Heart right ventricle (tissue), 16 donors: ENCODE measurements at regions not wholly inside any gene's neighbourhood (a gene's known extent, or its start where the extent isn't known, plus 50 kb on each side); places are given as distances from the start of the nearest gene placed in this dataset.

Experiments used
- ATAC-seq, 8 donors: fragments of 200-7000 bp; cut with Tn5 transposase; one replicate each; pipeline ENCODE4 v1.9.1; 2020; ENCODE audit warnings: mild to moderate bottlenecking in 8 of 8, moderate library complexity in 8 of 8, moderate number of reproducible peaks in 1 of 8
- DNase-seq, 2 donors: peaks; one replicate each; pipeline ENCODE4 v3.0.0-alpha.2; 2020
- H3K27ac ChIP-seq, 10 donors: fragments of 200-600 bp; sonication (generic) in 2 of 10; one replicate each; pipeline versions ENCODE4 v1.5.0 to v1.8.0; 2020 to 2022; ENCODE audit warnings: mild to moderate bottlenecking in 3 of 10
- H3K27me3 ChIP-seq, 7 donors: fragments of 200-600 bp; one replicate each; pipeline ENCODE4 v1.8.0; 2021 to 2022; ENCODE audit warnings: mild to moderate bottlenecking in 2 of 7
- H3K36me3 ChIP-seq, 9 donors: fragments of 200-600 bp; sonication (generic) in 1 of 9; one replicate each; pipeline versions ENCODE4 v1.5.0 to v1.8.0; 2020 to 2022; ENCODE audit warnings: mild to moderate bottlenecking in 2 of 9
- H3K4me1 ChIP-seq, 9 donors: fragments of 200-600 bp; sonication (generic) in 1 of 9; one replicate each; pipeline versions ENCODE4 v1.5.0 to v1.8.0; 2020 to 2022; ENCODE audit warnings: mild to moderate bottlenecking in 4 of 9
- H3K4me3 ChIP-seq, 10 donors: fragments of 200-600 bp; sonication (generic) in 2 of 10; one replicate each; pipeline versions ENCODE4 v1.5.0 to v1.8.0; 2020 to 2022; ENCODE audit warnings: mild to moderate bottlenecking in 7 of 10, moderate library complexity in 2 of 10
- H3K9me3 ChIP-seq, 11 donors: fragments of 200-600 bp in 10 of 11; sonication (generic) in 2 of 11; one replicate each; pipeline versions ENCODE4 v1.5.0 to v1.8.0; 2013 to 2022; ENCODE audit warnings: mild to moderate bottlenecking in 2 of 11, control low read depth in 1 of 11, moderate library complexity in 1 of 11
- CTCF ChIP-seq, 9 donors: fragments of 200-600 bp; sonication (generic) in 2 of 9; IDR thresholded peaks; one replicate each; pipeline versions ENCODE4 v1.5.0 to v1.8.0; 2021 to 2022; ENCODE audit warnings: antibody characterized with exemption in 9 of 9, mild to moderate bottlenecking in 5 of 9, moderate library complexity in 1 of 9
- WGBS, 2 donors: extraction: QIAGEN DNeasy Blood & Tissue Kit; methylation state at CpG; one replicate each; pipeline ENCODE4 v1.1.7; 2013; ENCODE audit warnings: inconsistent platforms in 1 of 2; 5-methylcytosine and 5-hydroxymethylcytosine counted together
- intact Hi-C, 10 donors: fragments of 100-400 bp; cut with DNase I; formaldehyde crosslinking; loops; one replicate each; pipeline versions ENCODE4 v1.11.1 to v1.14.2; 2022
- donor health status: Arrhythmogenic right ventricular cardiomyopathy.
- donor health status: ischemic (EF 13 %, LVEDD 7.1; RV severe dilation, severe dysfunction).
- donor health status: healthy with polysubstance abuse.
- donor health status: DM: no; HTN: yes; CAD: no.
- donor health status: DM: no; HTN: no; CAD: no.
- donor health status: ischemic (EF 25% LVEDD 6.9; RV normal size, moderate dysfunction).
- donor health status: ischemic (EF 25% LVEDD 5.7; RV mildly dilated, moderate dysfunction).
- donor health status: healthy.
- donor health status: DM: yes; HTN: yes; CAD: no.
- donor health status: Ischemic cardiomyopathy.
- donor health status: ischemic (EF 35%, LVEDD 5.7; RV mildly dilated, moderate dysfunction).
- donor health status: nonischemic (EF 11% LVEDD 7.7; RV severe dilation, severe dysfunction).
- donor health status: DM: yes; HTN: yes; CAD: no.
- donor health status: PGD.
- donor health status: ischemic (EF 29% LVEDD 5.4; RV normal size, mild dysfunction).
- donor health status: nonischemic (EF 23%, LVEDD 6.1; RV moderate dilation, normal function).

GRCh38 chr5:18027241-18027867, 393.1 kb downstream of the TAF11L14 start:
- TF ChIP-seq CTCF (IDR thresholded peaks at IDR 0.05) = no peak
- Histone ChIP-seq H3K4me1 (no peaks in the 10 kb centered on the region), H3K27ac (no peak overlapping the region), H3K27me3 (no peaks in the 10 kb centered on the region), H3K4me3 (no peak overlapping the region), H3K36me3 (no peaks in the 10 kb centered on the region), H3K9me3 (peaks cover 0 to 7% (median 0%) of the 10 kb centered on the region in 11 donors)
- ATAC-seq (no peak), DNase-seq (no peak)
- intact Hi-C loops = no loop called here

DNA sequence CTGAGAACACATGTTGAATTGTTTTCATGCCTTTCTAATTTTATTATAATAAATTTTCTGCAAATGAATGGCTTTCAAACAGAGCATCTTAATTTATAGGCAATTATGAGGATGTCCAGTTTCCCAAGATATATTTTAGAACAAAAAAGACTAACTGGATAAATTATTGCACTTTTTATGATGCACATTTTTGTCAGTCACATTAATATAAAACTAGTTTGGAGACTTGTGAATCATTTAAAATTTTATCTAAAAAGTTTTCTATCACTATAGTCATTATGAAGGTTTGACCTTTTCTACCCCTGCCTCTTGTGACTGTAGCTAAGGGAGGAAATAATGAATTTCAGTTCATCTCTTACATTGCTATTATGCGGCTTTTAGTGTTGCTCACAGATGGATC, 393.8 kb downstream of the TAF11L14 start:
- no peak for DNase-seq
- WGBS, 2 donors = 88 to 100% methylated on average over 1 of the region's 1 CpG
- no peak for ATAC-seq
- no peak overlapping the region for H3K27ac ChIP-seq
- H3K9me3 ChIP-seq = peaks cover 0 to 7% (median 0%) of the 10 kb centered on the region in 11 donors
- intact Hi-C loops = no loop called here
- no peaks in the 10 kb centered on the region for H3K27me3 ChIP-seq
- H3K36me3 ChIP-seq = no peaks in the 10 kb centered on the region
- H3K4me1 ChIP-seq = no peaks in the 10 kb centered on the region
- no peak overlapping the region for H3K4me3 ChIP-seq
- no peak for TF ChIP-seq CTCF (IDR thresholded peaks at IDR 0.05)

DNA sequence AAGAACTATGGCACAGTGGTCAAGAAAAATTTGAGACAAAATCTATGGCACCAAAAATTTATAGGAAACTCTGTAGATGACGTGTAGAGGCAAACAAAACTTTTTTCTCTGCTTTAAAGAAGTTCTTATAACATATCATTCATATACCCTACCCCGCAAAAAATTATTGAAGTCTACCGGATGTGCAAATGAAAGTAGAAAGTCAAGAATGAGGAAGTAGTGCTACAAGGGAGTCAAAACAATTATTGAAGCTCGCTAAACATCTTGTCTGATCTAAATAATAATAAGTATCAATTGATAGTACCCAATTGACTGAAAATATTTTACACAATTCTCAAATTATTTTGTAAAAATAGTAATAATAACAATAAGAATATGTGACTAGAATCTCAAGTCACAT, 398.5 kb downstream of the TAF11L14 start:
- ATAC-seq (no peak), DNase-seq (no peak)
- Histone ChIP-seq H3K27me3 (no peaks in the 10 kb centered on the region), H3K27ac (no peak overlapping the region), H3K4me3 (no peak overlapping the region), H3K9me3 (peaks cover 0 to 4% (median 0%) of the 10 kb centered on the region in 11 donors), H3K36me3 (no peaks in the 10 kb centered on the region), H3K4me1 (no peaks in the 10 kb centered on the region)
- no peak for TF ChIP-seq CTCF (IDR thresholded peaks at IDR 0.05)
- intact Hi-C loops = no loop called here
- 73 to 83% methylated on average over 4 of the region's 4 CpGs for WGBS, 2 donors

GRCh38 chr5:18036531-18036930, 402.3 kb downstream of the TAF11L14 start:
- no peak overlapping the region for H3K4me3 ChIP-seq
- no peak for ATAC-seq
- no peaks in the 10 kb centered on the region for H3K27me3 ChIP-seq
- no peaks in the 10 kb centered on the region for H3K4me1 ChIP-seq
- no peak overlapping the region for H3K27ac ChIP-seq
- TF ChIP-seq CTCF (IDR thresholded peaks at IDR 0.05) = no peak
- intact Hi-C loops = no loop called here
- WGBS, 2 donors = 75 to 87% methylated on average over 2 of the region's 2 CpGs
- no peaks in the 10 kb centered on the region for H3K36me3 ChIP-seq
- peaks cover 0 to 3% (median 0%) of the 10 kb centered on the region in 11 donors for H3K9me3 ChIP-seq
- no peak for DNase-seq
